Trophoblast cell (in vitro differentiated cells and primary cell): ENCODE measurements at regions not wholly inside any gene's neighbourhood (a gene's known extent, or its start where the extent isn't known, plus 50 kb on each side); places are given as distances from the start of the nearest gene placed in this dataset.
"Not testable (repeated sequence)": the region's sequence is repeated elsewhere in the genome, so short reads cannot be mapped to it uniquely, and the experiment has no call there.

Source experiments
- DNase-seq, 2 donors: peaks; one replicate each; pipeline ENCODE4 v3.0.0-alpha.2; 2016
- H2AFZ ChIP-seq: 2 replicates; pipeline ENCODE4 v1.6.1; 2013; ENCODE audit warnings: low read length, moderate library complexity, mild to moderate bottlenecking; ENCODE audit not compliant: insufficient read depth, poor library complexity
- H2AK5ac ChIP-seq: 2 replicates; pipeline ENCODE4 v1.6.1; 2013; ENCODE audit warnings: mild to moderate bottlenecking, low read length
- H2BK120ac ChIP-seq: 2 replicates; pipeline ENCODE4 v1.6.1; 2013; ENCODE audit warnings: low read length, mild to moderate bottlenecking, moderate library complexity; ENCODE audit not compliant: insufficient read depth, poor library complexity
- H2BK12ac ChIP-seq: 2 replicates; pipeline ENCODE4 v1.6.1; 2013; ENCODE audit warnings: mild to moderate bottlenecking, low read length, moderate library complexity
- H2BK5ac ChIP-seq: 2 replicates; pipeline ENCODE4 v1.6.1; 2013; ENCODE audit warnings: low read length, low read depth, moderate library complexity, mild to moderate bottlenecking; ENCODE audit not compliant: poor library complexity
- H3K14ac ChIP-seq: 2 replicates; pipeline ENCODE4 v1.6.1; 2013; ENCODE audit warnings: mild to moderate bottlenecking, low read length
- H3K18ac ChIP-seq: 2 replicates; pipeline ENCODE4 v1.6.1; 2013; ENCODE audit warnings: mild to moderate bottlenecking, low read length
- H3K23ac ChIP-seq: 2 replicates; pipeline ENCODE4 v1.6.1; 2013; ENCODE audit warnings: low read length
- H3K27ac ChIP-seq: 2 replicates; pipeline ENCODE4 v1.5.1; 2013; ENCODE audit warnings: low read depth, mild to moderate bottlenecking, inconsistent platforms, low read length, moderate library complexity
- H3K27me3 ChIP-seq: 2 replicates; pipeline ENCODE4 v1.6.1; 2013; ENCODE audit warnings: inconsistent platforms, mild to moderate bottlenecking, low read length, moderate library complexity; ENCODE audit not compliant: insufficient read depth
- H3K36me3 ChIP-seq, 2 experiments: 1 replicate in 1 of 2; 2 replicates in 1 of 2; pipeline ENCODE4 v1.6.1; 2013; ENCODE audit warnings: low read length in 2 of 2, mild to moderate bottlenecking in 2 of 2, moderate library complexity in 1 of 2; ENCODE audit not compliant: insufficient read depth in 2 of 2, control insufficient read depth in 1 of 2
- H3K4ac ChIP-seq: 2 replicates; pipeline ENCODE4 v1.6.1; 2013; ENCODE audit warnings: low read depth, mild to moderate bottlenecking, low read length, moderate library complexity
- H3K4me1 ChIP-seq, 2 experiments: 1 replicate in 1 of 2; 2 replicates in 1 of 2; pipeline ENCODE4 v1.6.1; 2013; ENCODE audit warnings: low read length in 2 of 2, mild to moderate bottlenecking in 2 of 2, moderate library complexity in 1 of 2; ENCODE audit not compliant: insufficient read depth in 2 of 2, control insufficient read depth in 1 of 2
- H3K4me2 ChIP-seq: 2 replicates; pipeline ENCODE4 v1.6.1; 2013; ENCODE audit warnings: inconsistent platforms, mild to moderate bottlenecking, low read length, moderate library complexity
- H3K4me3 ChIP-seq: 2 replicates; pipeline ENCODE4 v1.5.1; 2013; ENCODE audit warnings: mild to moderate bottlenecking, low read depth, low read length, inconsistent platforms
- H3K79me1 ChIP-seq: one replicate; pipeline ENCODE4 v1.6.1; 2013; ENCODE audit warnings: low read length
- H3K79me2 ChIP-seq: 2 replicates; pipeline ENCODE4 v1.6.1; 2013; ENCODE audit warnings: low read length, mild to moderate bottlenecking; ENCODE audit not compliant: control insufficient read depth, insufficient read depth, poor library complexity
- H3K9ac ChIP-seq: 2 replicates; pipeline ENCODE4 v1.6.1; 2013; ENCODE audit warnings: mild to moderate bottlenecking, low read length
- H3K9me3 ChIP-seq: 2 replicates; pipeline ENCODE4 v1.6.1; 2013; ENCODE audit warnings: low read depth, mild to moderate bottlenecking, control low read depth, inconsistent platforms, low read length; ENCODE audit not compliant: insufficient read depth
- H4K12ac ChIP-seq: 2 replicates; pipeline ENCODE4 v1.6.1; 2013; ENCODE audit warnings: low read depth, mild to moderate bottlenecking, low read length, moderate library complexity
- H4K8ac ChIP-seq: 2 replicates; pipeline ENCODE4 v1.6.1; 2013; ENCODE audit warnings: low read depth, mild to moderate bottlenecking, low read length, moderate library complexity
- H4K91ac ChIP-seq: one replicate; pipeline ENCODE4 v1.6.1; 2013; ENCODE audit warnings: low read depth, mild to moderate bottlenecking, low read length, moderate library complexity
- WGBS: extraction: QIAGEN DNeasy Blood & Tissue Kit; methylation state at CpG from one replicate; pipeline ENCODE4 v1.1.7; 2013; ENCODE audit warnings: missing lambda C conversion rate; ENCODE audit not compliant: insufficient read length, insufficient coverage; ENCODE audit errors: extremely low coverage; 5-methylcytosine and 5-hydroxymethylcytosine counted together

GRCh38 chr5:118467103-118467502 lies 521.2 kb downstream of the DTWD2 start:
- WGBS, result no CpG with 5 or more reads among the region's 3 CpGs
- H2BK120ac ChIP-seq, result no peak overlapping the region

GRCh38 chr5:118466418-118466817 lies 521.9 kb downstream of the DTWD2 start:
- Histone ChIP-seq H3K23ac (no peak overlapping the region), H3K4me3 (no peak overlapping the region), H2BK12ac (no peak overlapping the region), H4K8ac (no peak overlapping the region), H3K79me2 (no peaks in the 10 kb centered on the region), H3K18ac (no peak overlapping the region), H3K27me3 (no peaks in the 10 kb centered on the region), H2BK5ac (no peak overlapping the region), H2BK120ac (no peak overlapping the region), H3K36me3 (no peaks in the 10 kb centered on the region), H3K4ac (no peak overlapping the region), H4K91ac (no peak overlapping the region), H3K27ac (no peak overlapping the region), H4K12ac (no peak overlapping the region), H3K14ac (no peak overlapping the region), H2AFZ (no peak overlapping the region), H3K4me2 (no peak overlapping the region), H3K9me3 (no peaks in the 10 kb centered on the region), H3K79me1 (no peaks in the 10 kb centered on the region), H3K4me1 (no peaks in the 10 kb centered on the region), H3K9ac (no peak overlapping the region), H2AK5ac (no peak overlapping the region)
- no peak for DNase-seq
- no CpG with 5 or more reads among the region's 5 CpGs for WGBS

More at GRCh38 chr5:118467103-118467502, 521.2 kb downstream of the DTWD2 start:
- no peak overlapping the region for H3K4me2 ChIP-seq
- H3K4ac ChIP-seq, result no peak overlapping the region
- H3K79me1 ChIP-seq, result no peaks in the 10 kb centered on the region
- H4K12ac ChIP-seq, result no peak overlapping the region
- no peak overlapping the region for H4K91ac ChIP-seq
- H4K8ac ChIP-seq, result no peak overlapping the region
- DNase-seq, result no peak
- no peak overlapping the region for H3K14ac ChIP-seq
- no peak overlapping the region for H3K9ac ChIP-seq
- H3K18ac ChIP-seq, result no peak overlapping the region
- H3K27ac ChIP-seq, result no peak overlapping the region
- no peak overlapping the region for H2BK5ac ChIP-seq
- no peaks in the 10 kb centered on the region for H3K27me3 ChIP-seq
- no peak overlapping the region for H3K23ac ChIP-seq
- H3K4me3 ChIP-seq, result no peak overlapping the region
- no peaks in the 10 kb centered on the region for H3K4me1 ChIP-seq
- no peaks in the 10 kb centered on the region for H3K36me3 ChIP-seq
- H2AK5ac ChIP-seq, result no peak overlapping the region
- H2BK12ac ChIP-seq, result no peak overlapping the region
- H3K9me3 ChIP-seq, result no peaks in the 10 kb centered on the region
- no peak overlapping the region for H2AFZ ChIP-seq
- H3K79me2 ChIP-seq, result no peaks in the 10 kb centered on the region

- H3K14ac ChIP-seq, H4K8ac ChIP-seq, H2BK12ac ChIP-seq, H3K23ac ChIP-seq, H3K9ac ChIP-seq, H3K9me3 ChIP-seq, H3K36me3 ChIP-seq, H3K27ac ChIP-seq, H2BK5ac ChIP-seq, H2AK5ac ChIP-seq, H2AFZ ChIP-seq, H3K4me1 ChIP-seq, H3K79me2 ChIP-seq, H3K27me3 ChIP-seq, H4K12ac ChIP-seq, H3K4me2 ChIP-seq, H4K91ac ChIP-seq, H3K18ac ChIP-seq, H2BK120ac ChIP-seq, H3K4me3 ChIP-seq, H3K4ac ChIP-seq, DNase-seq, H3K79me1 ChIP-seq: not testable (repeated sequence)
- no CpG with 5 or more reads among the region's 2 CpGs for WGBS
Measured at GRCh38 chr5:118462276-118462675, 526.1 kb downstream of the DTWD2 start.

GRCh38 chr5:118461436-118461835 lies 526.9 kb downstream of the DTWD2 start:
- H3K4ac ChIP-seq, result no peak overlapping the region
- no peak overlapping the region for H3K27ac ChIP-seq
- H2BK120ac ChIP-seq, result no peak overlapping the region
- H2AK5ac ChIP-seq, result no peak overlapping the region
- H3K27me3 ChIP-seq, result no peaks in the 10 kb centered on the region
- H3K9me3 ChIP-seq, result no peaks in the 10 kb centered on the region
- H4K8ac ChIP-seq, result no peak overlapping the region
- H2BK12ac ChIP-seq, result no peak overlapping the region
- H3K4me3 ChIP-seq, result no peak overlapping the region
- no peaks in the 10 kb centered on the region for H3K79me2 ChIP-seq
- H4K12ac ChIP-seq, result no peak overlapping the region
- H2AFZ ChIP-seq, result no peak overlapping the region
- H3K14ac ChIP-seq, result no peak overlapping the region
- no peak overlapping the region for H3K18ac ChIP-seq
- H3K23ac ChIP-seq, result no peak overlapping the region
- H3K79me1 ChIP-seq, result no peaks in the 10 kb centered on the region
- no peak overlapping the region for H4K91ac ChIP-seq
- no CpG with 5 or more reads among the region's 3 CpGs for WGBS
- H3K36me3 ChIP-seq, result no peaks in the 10 kb centered on the region
- H3K4me1 ChIP-seq, result no peaks in the 10 kb centered on the region
- no peak for DNase-seq
- no peak overlapping the region for H3K9ac ChIP-seq
- no peak overlapping the region for H2BK5ac ChIP-seq
- no peak overlapping the region for H3K4me2 ChIP-seq
